ENCODE measurements at regions not wholly inside any gene's neighbourhood (a gene's known extent, or its start where the extent isn't known, plus 50 kb on each side); places are given as distances from the start of the nearest gene placed in this dataset.

GRCh38 chr7:67445728-67446127 is 449.1 kb downstream of the TYW1 start:
- Mint-ChIP-seq H3K4me3 (no peak overlapping the region), H3K4me1 (ENCODE audit: low read depth in 2 of 2) (no peaks in the 10 kb centered on the region), H3K27me3 (peaks cover 0 to 10% of the 10 kb centered on the region in 2 donors), H3K36me3 (ENCODE audit: insufficient read depth) (peaks cover 3% of the 10 kb centered on the region), H3K9me3 (peaks cover 0 to 2% of the 10 kb centered on the region in 2 donors), H3K27ac (no peak overlapping the region)
- DNase-seq (no peak), ATAC-seq (replicated peaks) (no peak)

- DNase-seq (no peak), ATAC-seq (replicated peaks) (no peak)
- Mint-ChIP-seq H3K36me3 (ENCODE audit: insufficient read depth) (peaks cover 3% of the 10 kb centered on the region), H3K4me1 (ENCODE audit: low read depth in 2 of 2) (no peaks in the 10 kb centered on the region), H3K27ac (no peak overlapping the region), H3K9me3 (peaks cover 7 to 8% of the 10 kb centered on the region in 2 donors), H3K27me3 (peaks cover 0 to 10% of the 10 kb centered on the region in 2 donors), H3K4me3 (no peak overlapping the region)
These were observed 450.7 kb downstream of the TYW1 start for GRCh38 chr7:67447297-67447696.

GRCh38 chr7:67448271-67448670 is 451.6 kb downstream of the TYW1 start:
- H3K4me1 Mint-ChIP-seq (ENCODE audit: low read depth in 2 of 2), result peaks cover 0 to 1% of the 10 kb centered on the region in 2 donors
- ATAC-seq (replicated peaks) (no peak), DNase-seq (no peak)
- H3K9me3 Mint-ChIP-seq, result peaks cover 7 to 16% of the 10 kb centered on the region in 2 donors
- no peak overlapping the region for H3K27ac Mint-ChIP-seq
- H3K27me3 Mint-ChIP-seq, result peaks cover 0 to 10% of the 10 kb centered on the region in 2 donors
- no peak overlapping the region for H3K4me3 Mint-ChIP-seq
- H3K36me3 Mint-ChIP-seq (ENCODE audit: insufficient read depth), result peaks cover 3% of the 10 kb centered on the region

- Mint-ChIP-seq H3K4me3 (no peak overlapping the region), H3K4me1 (ENCODE audit: low read depth in 2 of 2) (peaks cover 0 to 1% of the 10 kb centered on the region in 2 donors), H3K27ac (no peak overlapping the region), H3K9me3 (peaks cover 7 to 16% of the 10 kb centered on the region in 2 donors), H3K36me3 (ENCODE audit: insufficient read depth) (no peaks in the 10 kb centered on the region), H3K27me3 (peaks cover under 1 to 8% of the 10 kb centered on the region in 2 donors)
- DNase-seq (no peak), ATAC-seq (replicated peaks) (no peak)
These were observed 453.5 kb downstream of the TYW1 start for GRCh38 chr7:67450171-67450570.

DNA sequence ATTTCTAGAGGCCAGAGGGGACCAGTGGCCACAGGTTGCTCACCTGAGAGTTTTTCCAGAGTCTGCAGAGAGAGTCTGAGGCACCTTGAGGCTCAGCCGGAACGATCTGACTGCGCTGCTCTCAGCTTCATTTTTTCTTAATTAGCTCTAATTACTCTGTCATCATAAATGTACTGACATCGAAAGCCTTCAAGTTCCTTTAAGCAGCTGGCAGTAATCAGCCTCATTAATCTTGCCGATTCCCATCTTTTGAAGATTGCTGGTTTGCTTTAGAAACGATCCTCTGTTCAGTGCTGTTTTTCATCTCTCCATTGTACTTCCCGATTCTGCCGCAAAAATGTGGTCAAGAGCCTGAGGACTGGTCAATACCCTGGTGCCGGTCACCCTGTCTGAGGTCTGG is 454.7 kb downstream of the TYW1 start:
- ATAC-seq (replicated peaks) (no peak), DNase-seq (no peak)
- peaks cover 9 to 16% of the 10 kb centered on the region in 2 donors for H3K9me3 Mint-ChIP-seq
- no peak overlapping the region for H3K4me3 Mint-ChIP-seq
- H3K36me3 Mint-ChIP-seq (ENCODE audit: insufficient read depth), result no peaks in the 10 kb centered on the region
- H3K4me1 Mint-ChIP-seq (ENCODE audit: low read depth in 2 of 2), result peaks cover 0 to 1% of the 10 kb centered on the region in 2 donors
- no peak overlapping the region for H3K27ac Mint-ChIP-seq
- H3K27me3 Mint-ChIP-seq, result peaks cover 0 to 9% of the 10 kb centered on the region in 2 donors

- Mint-ChIP-seq H3K4me1 (ENCODE audit: low read depth in 2 of 2) (peaks cover 0 to 1% of the 10 kb centered on the region in 2 donors), H3K4me3 (no peak overlapping the region), H3K9me3 (peaks cover 9 to 16% of the 10 kb centered on the region in 2 donors), H3K27ac (no peak overlapping the region), H3K27me3 (peaks cover 9 to 10% of the 10 kb centered on the region in 2 donors), H3K36me3 (ENCODE audit: insufficient read depth) (no peaks in the 10 kb centered on the region)
- DNase-seq (no peak), ATAC-seq (replicated peaks) (no peak)
These were observed 455.9 kb downstream of the TYW1 start for GRCh38 chr7:67452516-67453026.

GRCh38 chr7:67453580-67454380 is 457.1 kb downstream of the TYW1 start:
- DNase-seq, result no peak
- peaks cover 0 to 1% of the 10 kb centered on the region in 2 donors for H3K4me1 Mint-ChIP-seq (ENCODE audit: low read depth in 2 of 2)
- H3K9me3 Mint-ChIP-seq, result peaks cover 7 to 16% of the 10 kb centered on the region in 2 donors
- ATAC-seq (replicated peaks), result no peak
- no peak overlapping the region for H3K4me3 Mint-ChIP-seq
- no peak overlapping the region for H3K27ac Mint-ChIP-seq
- peaks cover 16 to 19% of the 10 kb centered on the region in 2 donors for H3K27me3 Mint-ChIP-seq
- H3K36me3 Mint-ChIP-seq (ENCODE audit: insufficient read depth), result no peaks in the 10 kb centered on the region

- H3K9me3 Mint-ChIP-seq, result peaks cover 7 to 16% of the 10 kb centered on the region in 2 donors
- ATAC-seq (replicated peaks) (no peak), DNase-seq (no peak)
- H3K27ac Mint-ChIP-seq, result no peak overlapping the region
- H3K4me1 Mint-ChIP-seq (ENCODE audit: low read depth in 2 of 2), result peaks cover 0 to 1% of the 10 kb centered on the region in 2 donors
- no peaks in the 10 kb centered on the region for H3K36me3 Mint-ChIP-seq (ENCODE audit: insufficient read depth)
- no peak overlapping the region for H3K4me3 Mint-ChIP-seq
- H3K27me3 Mint-ChIP-seq, result peaks cover 27 to 35% of the 10 kb centered on the region in 2 donors
These were observed 458.9 kb downstream of the TYW1 start for GRCh38 chr7:67455508-67455907.

DNA sequence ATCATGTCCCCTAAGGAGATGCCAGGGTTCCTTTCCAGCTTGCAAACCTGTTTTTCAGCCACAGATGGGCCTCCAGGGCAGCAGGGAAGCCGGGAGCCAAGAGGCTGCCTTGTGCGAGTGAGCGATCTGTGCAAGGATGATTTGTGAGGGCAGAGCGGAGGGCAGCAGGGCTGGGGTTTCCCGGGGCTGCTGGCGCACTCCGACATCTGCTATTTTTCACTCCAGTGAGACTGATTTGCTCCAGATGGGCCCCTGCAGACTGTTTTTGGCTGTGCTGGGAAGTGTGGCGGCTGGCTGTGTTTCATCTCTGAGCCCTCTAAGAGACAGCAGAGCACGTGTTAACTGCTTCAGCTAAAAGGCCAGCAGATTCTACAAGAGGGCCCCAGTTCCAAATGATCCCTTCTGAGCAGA is 466.2 kb downstream of the TYW1 start:
- H3K9me3 Mint-ChIP-seq, result peaks cover 0 to 3% of the 10 kb centered on the region in 2 donors
- peaks cover 24 to 29% of the 10 kb centered on the region in 2 donors for H3K27me3 Mint-ChIP-seq
- H3K27ac Mint-ChIP-seq, result no peak overlapping the region
- no peak for ATAC-seq (replicated peaks)
- no peak overlapping the region for H3K4me3 Mint-ChIP-seq
- no peaks in the 10 kb centered on the region for H3K36me3 Mint-ChIP-seq (ENCODE audit: insufficient read depth)
- no peak for DNase-seq
- no peaks in the 10 kb centered on the region for H3K4me1 Mint-ChIP-seq (ENCODE audit: low read depth in 2 of 2)

- no peak overlapping the region for H3K4me3 Mint-ChIP-seq
- no peak overlapping the region for H3K27ac Mint-ChIP-seq
- H3K27me3 Mint-ChIP-seq, result peaks cover 21 to 24% of the 10 kb centered on the region in 2 donors
- H3K36me3 Mint-ChIP-seq (ENCODE audit: insufficient read depth), result no peaks in the 10 kb centered on the region
- ATAC-seq (replicated peaks) (no peak), DNase-seq (no peak)
- no peaks in the 10 kb centered on the region for H3K4me1 Mint-ChIP-seq (ENCODE audit: low read depth in 2 of 2)
- peaks cover 2 to 4% of the 10 kb centered on the region in 2 donors for H3K9me3 Mint-ChIP-seq
These were observed 466.7 kb downstream of the TYW1 start for GRCh38 chr7:67463316-67463715.

DNA sequence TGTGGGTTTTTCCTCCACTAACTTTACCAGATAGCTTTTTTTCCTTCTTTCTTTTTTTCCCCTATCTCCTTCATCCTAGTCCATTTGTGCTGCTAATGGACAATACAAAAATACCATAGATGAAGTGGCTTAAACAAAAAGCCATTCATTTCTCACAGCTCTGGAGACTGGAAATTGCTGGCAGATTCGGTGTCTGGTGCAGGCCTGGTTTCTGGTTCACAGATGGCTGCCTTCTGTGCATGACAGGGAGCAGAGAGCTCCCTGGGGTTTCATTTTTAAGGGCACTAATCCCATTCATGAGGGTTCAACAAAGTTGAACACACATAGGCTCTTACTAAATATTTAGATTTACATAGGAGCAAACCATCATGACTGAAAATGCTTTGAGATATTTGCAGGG is 467.4 kb downstream of the TYW1 start:
- H3K4me1 Mint-ChIP-seq (ENCODE audit: low read depth in 2 of 2), result no peaks in the 10 kb centered on the region
- peaks cover 16 to 18% of the 10 kb centered on the region in 2 donors for H3K27me3 Mint-ChIP-seq
- peaks cover 6 to 7% of the 10 kb centered on the region in 2 donors for H3K9me3 Mint-ChIP-seq
- no peak overlapping the region for H3K4me3 Mint-ChIP-seq
- DNase-seq (no peak), ATAC-seq (replicated peaks) (no peak)
- H3K36me3 Mint-ChIP-seq (ENCODE audit: insufficient read depth), result no peaks in the 10 kb centered on the region
- H3K27ac Mint-ChIP-seq, result no peak overlapping the region

DNA sequence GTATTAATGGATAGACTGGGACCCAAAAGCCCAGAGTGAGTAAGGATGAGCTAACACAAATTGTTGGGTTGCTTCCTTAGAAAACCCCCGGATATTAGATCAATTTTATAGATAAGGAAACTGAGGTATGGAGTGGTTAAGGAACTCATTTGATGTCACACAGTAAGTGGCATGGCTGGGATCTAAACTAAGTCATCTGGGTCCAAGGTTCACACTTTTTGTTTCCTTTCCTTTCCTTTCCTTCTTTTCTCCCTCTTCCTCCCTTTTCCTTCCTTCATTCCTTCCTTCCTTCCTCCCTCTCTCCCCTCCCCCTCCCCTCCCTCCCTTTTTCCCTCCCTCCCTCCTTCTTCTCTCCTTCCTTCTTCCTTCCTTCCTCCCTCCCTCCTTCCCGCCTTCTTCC is 469.5 kb downstream of the TYW1 start:
- H3K27me3 Mint-ChIP-seq, result no peaks in the 10 kb centered on the region
- no peaks in the 10 kb centered on the region for H3K4me1 Mint-ChIP-seq (ENCODE audit: low read depth in 2 of 2)
- H3K36me3 Mint-ChIP-seq (ENCODE audit: insufficient read depth), result no peaks in the 10 kb centered on the region
- ATAC-seq (replicated peaks), result no peak
- H3K9me3 Mint-ChIP-seq, result peaks cover 6 to 7% of the 10 kb centered on the region in 2 donors
- DNase-seq, result no peak
- no peak overlapping the region for H3K4me3 Mint-ChIP-seq
- no peak overlapping the region for H3K27ac Mint-ChIP-seq

GRCh38 chr7:67470256-67470751 is 473.7 kb downstream of the TYW1 start:
- no peaks in the 10 kb centered on the region for H3K27me3 Mint-ChIP-seq
- H3K27ac Mint-ChIP-seq, result no peak overlapping the region
- DNase-seq (no peak), ATAC-seq (replicated peaks) (no peak)
- no peaks in the 10 kb centered on the region for H3K36me3 Mint-ChIP-seq (ENCODE audit: insufficient read depth)
- peaks cover 3 to 14% of the 10 kb centered on the region in 2 donors for H3K9me3 Mint-ChIP-seq
- H3K4me3 Mint-ChIP-seq, result no peak overlapping the region
- no peaks in the 10 kb centered on the region for H3K4me1 Mint-ChIP-seq (ENCODE audit: low read depth in 2 of 2)

- DNase-seq (no peak), ATAC-seq (replicated peaks) (no peak)
- no peaks in the 10 kb centered on the region for H3K36me3 Mint-ChIP-seq (ENCODE audit: insufficient read depth)
- no peaks in the 10 kb centered on the region for H3K4me1 Mint-ChIP-seq (ENCODE audit: low read depth in 2 of 2)
- peaks cover 0 to 7% of the 10 kb centered on the region in 2 donors for H3K9me3 Mint-ChIP-seq
- no peaks in the 10 kb centered on the region for H3K27me3 Mint-ChIP-seq
- H3K27ac Mint-ChIP-seq, result no peak overlapping the region
- H3K4me3 Mint-ChIP-seq, result no peak overlapping the region
These were observed 478.7 kb downstream of the TYW1 start for GRCh38 chr7:67475293-67475692.

Data from effector memory CD8-positive, alpha-beta T cell (primary cell).